Endothelial cell of umbilical vein (primary cell): ENCODE measurements at regions not wholly inside any gene's neighbourhood (a gene's known extent, or its start where the extent isn't known, plus 50 kb on each side); places are given as distances from the start of the nearest gene placed in this dataset.

Experiments
- BruUV-seq: library from RNA; stranded (reverse); fragments of 400-500 nt; replicated peaks from 2 replicates; lab custom pipeline; 2021; lab: Mats Ljungman, UMichigan
- CTCF ChIA-PET: fragments of 300-600, 350-600 bp; sonication (Branson Sonifier 250); formaldehyde crosslinking; loops from one replicate; lab custom pipeline; 2021; ENCODE audit warnings: antibody characterized with exemption, inconsistent platforms; lab: Charles Lee
- POLR2A ChIA-PET: fragments of 300-600, 350-600 bp; sonication (Branson Sonifier 250); formaldehyde crosslinking; loops from one replicate; lab custom pipeline; 2021; ENCODE audit warnings: antibody characterized with exemption, inconsistent platforms; lab: Charles Lee
- DNase-seq: peaks from one replicate; pipeline ENCODE4 v3.0.0-alpha.2; 2011; ENCODE audit warnings: low read depth, low spot score
- FAIRE-seq: peaks from 2 replicates; lab custom pipeline; 2011; peaks lifted over from hg19 to GRCh38; lab: Jason Lieb, UNC
- H2AFZ ChIP-seq: 2 replicates; pipeline ENCODE4 v1.6.0; 2012; ENCODE audit warnings: low read depth, low read length, control low read depth, inconsistent platforms
- H3K27ac ChIP-seq: 2 replicates; pipeline ENCODE4 v1.5.1; 2011; ENCODE audit warnings: low read depth, mild to moderate bottlenecking, control low read depth, low read length, moderate library complexity; ENCODE audit not compliant: insufficient read depth
- H3K27me3 ChIP-seq, 2 experiments: 2 replicates each; pipeline versions ENCODE4 v1.6.0 to v1.6.1; 2011; ENCODE audit warnings: low read length in 2 of 2, mixed read lengths in 1 of 2; ENCODE audit not compliant: control insufficient read depth in 2 of 2, insufficient read depth in 2 of 2
- H3K36me3 ChIP-seq, 2 experiments: 2 replicates in 1 of 2; 3 replicates in 1 of 2; pipeline ENCODE4 v1.5.1; 2011; ENCODE audit warnings: low read length in 2 of 2, mild to moderate bottlenecking in 1 of 2, moderate library complexity in 1 of 2; ENCODE audit not compliant: control insufficient read depth in 2 of 2, insufficient read depth in 2 of 2; ENCODE audit errors: extremely low read depth in 1 of 2
- H3K4me1 ChIP-seq: 3 replicates; pipeline ENCODE4 v1.5.1; 2011; ENCODE audit warnings: mild to moderate bottlenecking, low read length; ENCODE audit not compliant: control insufficient read depth, insufficient read depth; ENCODE audit errors: extremely low read depth
- H3K4me2 ChIP-seq: 2 replicates; pipeline ENCODE4 v1.6.1; 2011; ENCODE audit warnings: low read length, control low read depth, mixed read lengths; ENCODE audit not compliant: insufficient read depth
- H3K4me3 ChIP-seq, 3 experiments: fragments of 200-600 bp in 1 of 3; sonication (generic), shearing (Covaris generic) in 1 of 3; replicated peaks in 1 of 3; 2 replicates each; pipeline ENCODE4 v1.5.1; 2011 to 2016; ENCODE audit warnings: control low read depth in 3 of 3, low read length in 3 of 3, mild to moderate bottlenecking in 2 of 3, inconsistent platforms in 1 of 3, low read depth in 1 of 3, moderate library complexity in 1 of 3; ENCODE audit not compliant: insufficient read depth in 1 of 3
- H3K79me2 ChIP-seq: 2 replicates; pipeline ENCODE4 v1.6.0; 2012; ENCODE audit warnings: low read length, inconsistent platforms; ENCODE audit not compliant: control insufficient read depth, insufficient read depth
- H3K9ac ChIP-seq: replicated peaks from 2 replicates; pipeline ENCODE3; 2011; ENCODE audit warnings: low read length, control low read depth; ENCODE audit not compliant: insufficient read depth; ENCODE audit errors: extremely low read depth
- H3K9me1 ChIP-seq: replicated peaks from 3 replicates; pipeline ENCODE4 v1.6.0; 2011; ENCODE audit warnings: mild to moderate bottlenecking, low read length; ENCODE audit not compliant: control insufficient read depth, insufficient read depth; ENCODE audit errors: extremely low read depth
- H3K9me3 ChIP-seq: replicated peaks from 2 replicates; pipeline ENCODE4 v1.5.1; 2012; ENCODE audit warnings: low read length, inconsistent platforms; ENCODE audit not compliant: control insufficient read depth, insufficient read depth
- H4K20me1 ChIP-seq: replicated peaks from 2 replicates; pipeline ENCODE3; 2011; ENCODE audit warnings: mild to moderate bottlenecking, low read length; ENCODE audit not compliant: control insufficient read depth, insufficient read depth; ENCODE audit errors: extremely low read depth
- EZH2 ChIP-seq: IDR thresholded peaks from 2 replicates; pipeline ENCODE4 v1.6.1; 2012; ENCODE audit warnings: borderline replicate concordance, low read depth, mild to moderate bottlenecking, moderate library complexity, low read length, inconsistent platforms; ENCODE audit not compliant: severe bottlenecking
- FOS ChIP-seq: IDR thresholded peaks from 2 replicates; pipeline ENCODE4 v1.6.1; 2011; ENCODE audit warnings: mild to moderate bottlenecking, low read length, moderate library complexity, borderline replicate concordance; ENCODE audit not compliant: insufficient read depth
- GATA2 ChIP-seq: IDR thresholded peaks from 2 replicates; pipeline ENCODE4 v1.7.0; 2011; ENCODE audit warnings: low read depth, mild to moderate bottlenecking, moderate library complexity, mixed read lengths, low read length; ENCODE audit not compliant: insufficient read length, insufficient read depth
- JUN ChIP-seq: IDR thresholded peaks from 2 replicates; pipeline ENCODE4 v1.6.1; 2011; ENCODE audit warnings: borderline replicate concordance, low read depth; ENCODE audit not compliant: insufficient read length, insufficient read depth
- MYC ChIP-seq: IDR thresholded peaks from one replicate; pipeline ENCODE4 v1.6.1; 2011; ENCODE audit warnings: mild to moderate bottlenecking, low read depth, low read length
- POLR2A ChIP-seq: IDR thresholded peaks from 2 replicates; pipeline ENCODE4 v1.6.1; 2012; ENCODE audit warnings: low read depth, mild to moderate bottlenecking, control low read depth, low read length
- POLR2AphosphoS5 ChIP-seq: IDR thresholded peaks from 2 replicates; pipeline ENCODE4 v1.6.1; 2012; ENCODE audit warnings: low read depth, mild to moderate bottlenecking, control low read depth, low read length, moderate library complexity; ENCODE audit not compliant: insufficient read depth
- dilution Hi-C: fragments of 300-500 bp; cut with MboI; formaldehyde crosslinking; loops from one replicate; pipeline ENCODE4 v1.15.0; 2019; ENCODE audit warnings: low sequenced_read_pairs; ENCODE audit not compliant: extremely low pct_ligation_motif_present
- intact Hi-C: fragments of 100-400 bp; cut with micrococcal nuclease; formaldehyde crosslinking; loops from one replicate; pipeline ENCODE4 v1.10.0; 2022
- TF ChIP-seq, protein P1 (sequence below): IDR thresholded peaks from 2 replicates; pipeline ENCODE4 v1.6.1; 2011; ENCODE audit not compliant: insufficient read depth, insufficient read length
- TF ChIP-seq, protein P2 (sequence below), 2 donors: IDR thresholded peaks; 1 replicate in 1 of 2; 2 replicates in 1 of 2; pipeline ENCODE4 v1.5.1; 2011; ENCODE audit warnings: low read length in 2 of 2, mild to moderate bottlenecking in 2 of 2, moderate library complexity in 2 of 2, control low read depth in 1 of 2, inconsistent platforms in 1 of 2, low read depth in 1 of 2; ENCODE audit not compliant: insufficient read depth in 1 of 2; ENCODE audit errors: extremely low read depth in 1 of 2

DNA sequence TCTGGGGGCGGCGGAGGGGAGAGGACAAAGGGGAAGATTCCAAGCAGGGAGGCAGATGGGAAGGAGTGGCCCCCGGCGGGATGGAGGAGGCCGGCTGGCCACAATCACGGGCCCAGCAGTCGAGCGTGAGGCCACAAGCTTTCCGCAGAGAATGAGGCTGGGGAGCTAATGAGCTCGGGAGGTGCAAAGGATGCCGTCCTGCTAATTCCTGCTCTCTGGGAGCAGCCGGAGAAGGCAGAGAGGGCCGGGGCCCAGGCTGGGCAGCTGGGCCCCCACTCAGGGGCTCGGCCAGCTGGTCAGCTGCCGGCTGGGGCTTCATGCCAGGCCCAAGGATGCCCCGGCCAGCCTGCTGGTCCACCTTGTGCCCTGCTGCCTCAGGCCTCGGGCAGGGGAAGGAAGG, 98.1 kb upstream of the LHX5 start:
- H3K9me1 ChIP-seq: no peaks in the 10 kb centered on the region
- intact Hi-C loops (no loop called here), dilution Hi-C loops (no loop called here)
- no peak overlapping the region for H3K27ac ChIP-seq
- no peak overlapping the region for H2AFZ ChIP-seq
- H3K4me3 ChIP-seq: no peak overlapping the region
- no peak for FAIRE-seq
- H3K9me3 ChIP-seq: no peaks in the 10 kb centered on the region
- no peak overlapping the region for H3K9ac ChIP-seq
- no peak overlapping the region for H3K4me2 ChIP-seq
- no TSS peak for BruUV-seq
- H3K36me3 ChIP-seq: no peaks in the 10 kb centered on the region
- no peaks in the 10 kb centered on the region for H3K27me3 ChIP-seq
- no peaks in the 10 kb centered on the region for H4K20me1 ChIP-seq
- H3K79me2 ChIP-seq: no peaks in the 10 kb centered on the region
- POLR2A ChIA-PET: no interaction called here
- no peaks in the 10 kb centered on the region for H3K4me1 ChIP-seq
- TF ChIP-seq FOS: no peak
- TF ChIP-seq MYC: no peak
- TF ChIP-seq JUN: no peak
- no peak for TF ChIP-seq POLR2AphosphoS5
- TF ChIP-seq, protein P1, sequence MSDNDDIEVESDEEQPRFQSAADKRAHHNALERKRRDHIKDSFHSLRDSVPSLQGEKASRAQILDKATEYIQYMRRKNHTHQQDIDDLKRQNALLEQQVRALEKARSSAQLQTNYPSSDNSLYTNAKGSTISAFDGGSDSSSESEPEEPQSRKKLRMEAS: no peak
- TF ChIP-seq, protein P2, sequence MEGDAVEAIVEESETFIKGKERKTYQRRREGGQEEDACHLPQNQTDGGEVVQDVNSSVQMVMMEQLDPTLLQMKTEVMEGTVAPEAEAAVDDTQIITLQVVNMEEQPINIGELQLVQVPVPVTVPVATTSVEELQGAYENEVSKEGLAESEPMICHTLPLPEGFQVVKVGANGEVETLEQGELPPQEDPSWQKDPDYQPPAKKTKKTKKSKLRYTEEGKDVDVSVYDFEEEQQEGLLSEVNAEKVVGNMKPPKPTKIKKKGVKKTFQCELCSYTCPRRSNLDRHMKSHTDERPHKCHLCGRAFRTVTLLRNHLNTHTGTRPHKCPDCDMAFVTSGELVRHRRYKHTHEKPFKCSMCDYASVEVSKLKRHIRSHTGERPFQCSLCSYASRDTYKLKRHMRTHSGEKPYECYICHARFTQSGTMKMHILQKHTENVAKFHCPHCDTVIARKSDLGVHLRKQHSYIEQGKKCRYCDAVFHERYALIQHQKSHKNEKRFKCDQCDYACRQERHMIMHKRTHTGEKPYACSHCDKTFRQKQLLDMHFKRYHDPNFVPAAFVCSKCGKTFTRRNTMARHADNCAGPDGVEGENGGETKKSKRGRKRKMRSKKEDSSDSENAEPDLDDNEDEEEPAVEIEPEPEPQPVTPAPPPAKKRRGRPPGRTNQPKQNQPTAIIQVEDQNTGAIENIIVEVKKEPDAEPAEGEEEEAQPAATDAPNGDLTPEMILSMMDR (IDR thresholded peaks at IDR 0.05; ENCODE audit: extremely low read depth in 1 of 2, insufficient read depth in 1 of 2, low read depth in 1 of 2, low read length in 2 of 2): no peak
- TF ChIP-seq GATA2: no peak
- TF ChIP-seq POLR2A: no peak
- TF ChIP-seq EZH2: no peak
- CTCF ChIA-PET: no interaction called here
- DNase-seq: no peak
